H1 (cell line): ENCODE measurements at regions not wholly inside any gene's neighbourhood (a gene's known extent, or its start where the extent isn't known, plus 50 kb on each side); places are given as distances from the start of the nearest gene placed in this dataset.

ENCODE experiments used
- CTCF ChIA-PET: fragments of 300-600 bp; sonication (Branson Sonifier 250); formaldehyde crosslinking; loops from one replicate; lab custom pipeline; 2021; ENCODE audit not compliant: partially characterized antibody; lab: Charles Lee
- POLR2A ChIA-PET: fragments of 300-600 bp; sonication (Branson Sonifier 250); formaldehyde crosslinking; loops from one replicate; lab custom pipeline; 2021; ENCODE audit warnings: inconsistent platforms; ENCODE audit not compliant: partially characterized antibody; lab: Charles Lee
- DNase-seq, 2 experiments: peaks; one replicate each; pipeline versions ENCODE4 v3.0.0 to v3.0.0-alpha.2; 2010 to 2022; ENCODE audit warnings: low spot score in 2 of 2, low read depth in 1 of 2, mixed read lengths in 1 of 2
- FAIRE-seq: peaks from 2 replicates; lab custom pipeline; 2011; peaks lifted over from hg19 to GRCh38; lab: Jason Lieb, UNC
- H2AFZ ChIP-seq: 2 replicates; pipeline ENCODE4 v1.8.1; 2012; ENCODE audit warnings: low read length, inconsistent platforms
- H2AK5ac ChIP-seq: 2 replicates; pipeline ENCODE4 v1.6.1; 2013; ENCODE audit warnings: low read depth, low read length
- H2BK120ac ChIP-seq: replicated peaks from 2 replicates; pipeline ENCODE3; 2013; ENCODE audit warnings: low read depth, low read length, inconsistent platforms
- H2BK12ac ChIP-seq: 2 replicates; pipeline ENCODE4 v1.6.1; 2013; ENCODE audit warnings: low read depth, low read length
- H2BK15ac ChIP-seq: 2 replicates; pipeline ENCODE4 v1.6.1; 2013; ENCODE audit warnings: low read length
- H2BK20ac ChIP-seq: 2 replicates; pipeline ENCODE4 v1.6.1; 2013; ENCODE audit warnings: low read length
- H2BK5ac ChIP-seq: 2 replicates; pipeline ENCODE4 v1.6.1; 2013; ENCODE audit warnings: low read depth, low read length
- H3K14ac ChIP-seq: 2 replicates; pipeline ENCODE4 v1.6.1; 2013; ENCODE audit warnings: inconsistent platforms; ENCODE audit not compliant: insufficient read length
- H3K18ac ChIP-seq: 2 replicates; pipeline ENCODE4 v1.6.1; 2013; ENCODE audit warnings: low read length; ENCODE audit errors: extremely low read depth
- H3K23ac ChIP-seq: 2 replicates; pipeline ENCODE4 v1.6.1; 2013; ENCODE audit warnings: inconsistent platforms; ENCODE audit not compliant: insufficient read length
- H3K23me2 ChIP-seq: 2 replicates; pipeline ENCODE4 v1.6.1; 2013; ENCODE audit warnings: low read depth, low read length
- H3K27ac ChIP-seq: 2 replicates; pipeline ENCODE4 v1.6.1; 2011; ENCODE audit warnings: low read depth, low read length, inconsistent platforms
- H3K27me3 ChIP-seq, 4 experiments: replicated peaks in 1 of 4; 1 replicate in 1 of 4; 2 replicates in 3 of 4; pipeline versions ENCODE4 v1.6.1 to v1.8.1; 2011 to 2013; ENCODE audit warnings: low read length in 3 of 4, mild to moderate bottlenecking in 3 of 4, inconsistent platforms in 2 of 4, mixed read lengths in 2 of 4, moderate library complexity in 1 of 4; ENCODE audit not compliant: control insufficient read depth in 3 of 4, insufficient read depth in 3 of 4; ENCODE audit errors: extremely low read depth in 1 of 4
- H3K36me3 ChIP-seq, 4 experiments: 2 replicates each; pipeline versions ENCODE4 v1.6.1 to v1.8.1; 2011 to 2013; ENCODE audit warnings: mild to moderate bottlenecking in 4 of 4, low read length in 3 of 4, moderate library complexity in 2 of 4, control low read depth in 1 of 4, inconsistent platforms in 1 of 4; ENCODE audit not compliant: insufficient read depth in 4 of 4, control insufficient read depth in 2 of 4
- H3K4ac ChIP-seq: replicated peaks from 2 replicates; pipeline ENCODE3; 2013; ENCODE audit warnings: low read length, low read depth, mixed read lengths, inconsistent platforms; ENCODE audit not compliant: insufficient read length
- H3K4me1 ChIP-seq, 4 experiments: replicated peaks in 1 of 4; 1 replicate in 1 of 4; 2 replicates in 3 of 4; pipeline versions ENCODE4 v1.6.1 to v1.8.1; 2011 to 2013; ENCODE audit warnings: low read length in 3 of 4, inconsistent platforms in 2 of 4, mixed read lengths in 1 of 4; ENCODE audit not compliant: insufficient read depth in 4 of 4, control insufficient read depth in 3 of 4
- H3K4me2 ChIP-seq, 2 experiments: 2 replicates each; pipeline versions ENCODE4 v1.6.1 to v1.8.1; 2011 to 2013; ENCODE audit warnings: low read depth in 2 of 2, low read length in 2 of 2, control low read depth in 1 of 2, inconsistent platforms in 1 of 2, mild to moderate bottlenecking in 1 of 2; ENCODE audit not compliant: insufficient read depth in 1 of 2
- H3K4me3 ChIP-seq, 4 experiments: fragments of 200-600, 300-600 bp in 1 of 4; sonication (generic), shearing (Covaris generic), sonication (Bioruptor Twin) in 1 of 4; 2 replicates each; pipeline versions ENCODE4 v1.5.1 to v1.8.1; 2011 to 2016; ENCODE audit warnings: low read length in 4 of 4, low read depth in 3 of 4, control low read depth in 2 of 4, inconsistent platforms in 2 of 4, mild to moderate bottlenecking in 2 of 4, mixed read lengths in 1 of 4, moderate library complexity in 1 of 4; ENCODE audit not compliant: insufficient read depth in 2 of 4; ENCODE audit errors: extremely low read depth in 1 of 4
- H3K56ac ChIP-seq: replicated peaks from 2 replicates; pipeline ENCODE3; 2013; ENCODE audit warnings: low read depth, mild to moderate bottlenecking, mixed read lengths, low read length, inconsistent platforms; ENCODE audit not compliant: insufficient read length
- H3K79me1 ChIP-seq: 2 replicates; pipeline ENCODE4 v1.6.1; 2013; ENCODE audit warnings: low read depth, low read length, control low read depth
- H3K79me2 ChIP-seq, 2 experiments: 2 replicates each; pipeline versions ENCODE4 v1.6.1 to v1.8.1; 2012 to 2013; ENCODE audit warnings: low read length in 2 of 2, mild to moderate bottlenecking in 2 of 2, inconsistent platforms in 1 of 2; ENCODE audit not compliant: insufficient read depth in 2 of 2, control insufficient read depth in 1 of 2
- H3K9ac ChIP-seq, 4 experiments: replicated peaks in 1 of 4; 1 replicate in 1 of 4; 2 replicates in 3 of 4; pipeline versions ENCODE4 v1.6.1 to v1.8.1; 2011 to 2013; ENCODE audit warnings: low read depth in 3 of 4, low read length in 3 of 4, control low read depth in 2 of 4, mild to moderate bottlenecking in 2 of 4, moderate library complexity in 2 of 4, inconsistent platforms in 1 of 4; ENCODE audit errors: extremely low read depth in 1 of 4
- H3K9me3 ChIP-seq, 2 experiments: 2 replicates each; pipeline versions ENCODE4 v1.6.1 to v1.8.1; 2012 to 2013; ENCODE audit warnings: mild to moderate bottlenecking in 2 of 2, moderate library complexity in 2 of 2, control low read depth in 1 of 2, inconsistent platforms in 1 of 2, low read depth in 1 of 2, low read length in 1 of 2, mixed read lengths in 1 of 2; ENCODE audit not compliant: insufficient read depth in 2 of 2
- H4K20me1 ChIP-seq, 2 experiments: replicated peaks in 1 of 2; 2 replicates each; pipeline versions ENCODE3 to v1.8.1; 2011 to 2013; ENCODE audit warnings: inconsistent platforms in 2 of 2, low read length in 2 of 2, mild to moderate bottlenecking in 1 of 2; ENCODE audit not compliant: insufficient read depth in 2 of 2, control insufficient read depth in 1 of 2
- H4K5ac ChIP-seq: 2 replicates; pipeline ENCODE4 v1.6.1; 2013; ENCODE audit warnings: low read length, low read depth, mixed read lengths, inconsistent platforms; ENCODE audit not compliant: insufficient read length
- H4K8ac ChIP-seq: 2 replicates; pipeline ENCODE4 v1.8.0; 2013; ENCODE audit warnings: mild to moderate bottlenecking, moderate library complexity, low read length, inconsistent platforms; ENCODE audit not compliant: insufficient read depth; ENCODE audit errors: extremely low read depth
- H4K91ac ChIP-seq: replicated peaks from 2 replicates; pipeline ENCODE3; 2013; ENCODE audit warnings: low read length, mixed read lengths, inconsistent platforms; ENCODE audit not compliant: insufficient read length
- BCL11A ChIP-seq, 2 experiments: IDR thresholded peaks; one replicate each; pipeline ENCODE4 v1.6.1; 2011; ENCODE audit warnings: low read depth in 2 of 2, low read length in 2 of 2, mild to moderate bottlenecking in 2 of 2
- CBX5 ChIP-seq: fragments of 300-800, 300-1000 bp; sonication (generic); IDR thresholded peaks from 2 replicates; pipeline ENCODE4 v1.7.1; 2016; ENCODE audit warnings: antibody characterized with exemption, low read length, low read depth
- CBX8 ChIP-seq: fragments of 300-800, 300-1000 bp; sonication (generic); IDR thresholded peaks from 2 replicates; pipeline ENCODE4 v1.7.1; 2016; ENCODE audit warnings: low read depth, low read length, borderline replicate concordance
- EZH2 ChIP-seq: fragments of 200-600 bp; sonication (generic); IDR thresholded peaks from 2 replicates; pipeline ENCODE4 v1.7.1; 2012; ENCODE audit warnings: low read depth, mild to moderate bottlenecking, moderate library complexity, low read length, inconsistent platforms; ENCODE audit not compliant: severe bottlenecking
- KDM5A ChIP-seq: fragments of 200-600 bp; IDR thresholded peaks from 2 replicates; pipeline ENCODE4 v1.7.1; 2012; ENCODE audit warnings: mild to moderate bottlenecking, low read length, inconsistent platforms, mixed read lengths
- RAD21 ChIP-seq, 2 experiments: IDR thresholded peaks in 1 of 2; conservative IDR thresholded peaks in 1 of 2; 2 replicates each; pipeline ENCODE4 v1.6.1; 2011; ENCODE audit warnings: low read depth in 2 of 2, low read length in 2 of 2, improper control_type of control experiment in 1 of 2, inconsistent platforms in 1 of 2, mild to moderate bottlenecking in 1 of 2, moderate library complexity in 1 of 2
- RBBP5 ChIP-seq: IDR thresholded peaks from 2 replicates; pipeline ENCODE4 v1.7.1; 2012; ENCODE audit warnings: low read depth, mild to moderate bottlenecking, inconsistent platforms, low read length, moderate library complexity, borderline replicate concordance
- SRF ChIP-seq: IDR thresholded peaks from 2 replicates; pipeline ENCODE4 v1.6.1; 2011; ENCODE audit warnings: mild to moderate bottlenecking, low read depth, low read length, moderate library complexity
- TAF1 ChIP-seq: IDR thresholded peaks from 2 replicates; pipeline ENCODE4 v1.6.1; 2011; ENCODE audit warnings: mild to moderate bottlenecking, low read depth, low read length
- YY1 ChIP-seq: IDR thresholded peaks from 2 replicates; pipeline ENCODE4 v1.6.1; 2011; ENCODE audit warnings: low read depth, mild to moderate bottlenecking, low read length
- WGBS, 2 experiments: shearing (Covaris generic) in 1 of 2; methylation state at CpG; one replicate each; pipeline versions ENCODE4 v1.1.6 to v1.1.7; 2013 to 2015; ENCODE audit warnings: low lambda C conversion rate in 2 of 2, mixed read lengths in 2 of 2, inconsistent platforms in 1 of 2, low coverage in 1 of 2, missing lambda C conversion rate in 1 of 2; ENCODE audit not compliant: insufficient replicate concordance in 2 of 2, insufficient coverage in 1 of 2, insufficient read length in 1 of 2; ENCODE audit errors: extremely low coverage in 1 of 2, missing lambda C conversion rate in 1 of 2; 5-methylcytosine and 5-hydroxymethylcytosine counted together

DNA sequence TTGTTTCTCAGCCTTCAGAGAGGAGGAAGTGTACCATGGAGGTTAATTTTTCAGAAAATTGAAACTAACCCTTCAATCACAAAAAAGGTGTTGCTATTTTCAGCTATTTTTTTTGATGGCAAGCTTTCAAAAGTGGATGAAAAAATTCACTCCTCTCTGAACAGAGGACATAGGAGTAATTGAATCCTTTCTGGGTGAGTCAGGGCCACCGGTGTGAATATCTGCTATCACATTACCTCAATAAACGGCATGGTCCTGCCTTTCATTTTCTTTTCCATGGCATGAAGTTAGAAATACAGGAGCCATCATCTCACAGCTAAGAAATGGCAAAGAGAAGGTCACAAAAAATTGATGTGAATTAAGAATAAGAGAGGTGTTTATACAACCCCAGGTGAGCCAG lies 90.2 kb upstream of the CCDC112 start:
- Histone ChIP-seq H3K9me3 (no peaks in the 10 kb centered on the region), H3K4me2 (no peak overlapping the region), H3K23ac (no peak overlapping the region), H2AK5ac (no peak overlapping the region), H3K4me3 (no peak overlapping the region), H3K79me2 (no peaks in the 10 kb centered on the region), H2BK20ac (no peak overlapping the region), H2BK120ac (no peak overlapping the region), H2BK15ac (no peak overlapping the region), H3K27me3 (no peaks in the 10 kb centered on the region), H3K14ac (no peak overlapping the region), H3K56ac (no peak overlapping the region), H2BK12ac (no peak overlapping the region), H4K5ac (no peak overlapping the region), H3K36me3 (no peaks in the 10 kb centered on the region), H4K20me1 (no peaks in the 10 kb centered on the region), H3K4me1 (no peaks in the 10 kb centered on the region), H4K8ac (no peak overlapping the region), H3K18ac (no peak overlapping the region), H3K9ac (no peak overlapping the region), H2BK5ac (no peak overlapping the region), H3K23me2 (no peaks in the 10 kb centered on the region), H2AFZ (no peak overlapping the region), H3K27ac (no peak overlapping the region), H4K91ac (no peak overlapping the region), H3K4ac (no peak overlapping the region), H3K79me1 (no peaks in the 10 kb centered on the region)
- ChIA-PET POLR2A (interaction anchor here (1.1 kb wide), 1 partner anchor 11 kb away, joined by 3 read pairs; no protein-coding TSS in a partner anchor), CTCF (interaction anchor here (0.6 to 2.9 kb wide), 11 partner anchors 9 to 395 kb away, joined by 3 to 13 read pairs (median 3); no protein-coding TSS in a partner anchor)
- DNase-seq (no peak), FAIRE-seq (no peak)
- TF ChIP-seq RAD21 (IDR thresholded peaks at IDR 0.05 in 1 of 2, conservative IDR thresholded peaks at IDR 0.05 in 1 of 2; ENCODE audit: low read depth in 2 of 2, low read length in 2 of 2) = no peak
- TF ChIP-seq KDM5A = no peak
- TF ChIP-seq CBX5 = no peak
- no peak for TF ChIP-seq RBBP5
- TF ChIP-seq YY1 = no peak
- TF ChIP-seq CBX8 = no peak
- no peak for TF ChIP-seq BCL11A (IDR thresholded peaks at IDR 0.05; ENCODE audit: low read depth in 2 of 2, low read length in 2 of 2)
- no peak for TF ChIP-seq EZH2
- TF ChIP-seq TAF1 = no peak
- no peak for TF ChIP-seq SRF
- WGBS, 2 experiments = 93% methylated on average over 2 of the region's 2 CpGs; no CpG with 5 or more reads in 1 of the 2 experiments
